K562 (cell line): ENCODE measurements at regions not wholly inside any gene's neighbourhood (a gene's known extent, or its start where the extent isn't known, plus 50 kb on each side); places are given as distances from the start of the nearest gene placed in this dataset.

Experiments used
- ATAC-seq: fragments of 200-7000 bp; cut with Tn5 transposase; 3 replicates; pipeline ENCODE4 v1.9.1; 2020; ENCODE audit warnings: moderate library complexity
- BruUV-seq: library from RNA; stranded (reverse); fragments of 400-500 nt; replicated peaks from 2 replicates; lab custom pipeline; 2021; lab: Mats Ljungman, UMichigan
- CTCF ChIA-PET: fragments of 300-600 bp; formaldehyde crosslinking; extraction: SDS; loops from one replicate; lab custom pipeline; 2021; ENCODE audit warnings: low intra/inter-chr PET ratio; lab: Yijun Ruan, JAX
- POLR2A ChIA-PET: fragments of 300-600, 350-650 bp; sonication (Branson Sonifier 250); formaldehyde crosslinking; extraction: SDS; loops from one replicate; lab custom pipeline; 2021; ENCODE audit warnings: antibody characterized with exemption, inconsistent platforms; lab: Yijun Ruan, JAX
- DNase-seq, 4 experiments: peaks; one replicate each; pipeline versions ENCODE4 v3.0.0 to v3.0.0-alpha.2; 2011 to 2018; ENCODE audit warnings: low spot score in 3 of 4, mixed read lengths in 3 of 4; ENCODE audit errors: extremely low read depth in 1 of 4
- FAIRE-seq: peaks from 2 replicates; lab custom pipeline; 2011; peaks lifted over from hg19 to GRCh38; lab: Jason Lieb, UNC
- H2AFZ ChIP-seq: 2 replicates; pipeline ENCODE4 v1.6.0; 2011; ENCODE audit warnings: low read depth, low read length, control low read depth, inconsistent platforms
- H3K27ac ChIP-seq: fragments of 200-600 bp; 3 replicates; pipeline ENCODE4 v1.8.0; 2011; ENCODE audit warnings: low read depth, mild to moderate bottlenecking, control low read depth, inconsistent platforms, low read length, moderate library complexity, mixed read lengths; ENCODE audit errors: extremely low read depth
- H3K27me3 ChIP-seq, 2 experiments: fragments of 300-600 bp in 1 of 2; 2 replicates in 1 of 2; 3 replicates in 1 of 2; pipeline versions ENCODE4 v1.6.0 to v1.8.0; 2011; ENCODE audit warnings: inconsistent platforms in 2 of 2, low read length in 2 of 2, mild to moderate bottlenecking in 1 of 2, mixed read lengths in 1 of 2, moderate library complexity in 1 of 2; ENCODE audit not compliant: control insufficient read depth in 2 of 2, insufficient read depth in 2 of 2
- H3K36me3 ChIP-seq: fragments of 300-600 bp; 3 replicates; pipeline ENCODE4 v1.8.0; 2011; ENCODE audit warnings: mild to moderate bottlenecking, low read length, inconsistent platforms; ENCODE audit not compliant: control insufficient read depth, insufficient read depth
- H3K4me1 ChIP-seq, 2 experiments: fragments of 200-600 bp in 1 of 2; replicated peaks in 1 of 2; 2 replicates in 1 of 2; 3 replicates in 1 of 2; pipeline versions ENCODE4 v1.5.1 to v1.8.0; 2011; ENCODE audit warnings: inconsistent platforms in 2 of 2, low read length in 2 of 2, mild to moderate bottlenecking in 1 of 2, mixed read lengths in 1 of 2, moderate library complexity in 1 of 2; ENCODE audit not compliant: control insufficient read depth in 2 of 2, insufficient read depth in 2 of 2
- H3K4me2 ChIP-seq: 2 replicates; pipeline ENCODE4 v1.6.1; 2011; ENCODE audit warnings: low read length, control low read depth, inconsistent platforms, mixed read lengths; ENCODE audit not compliant: insufficient read depth
- H3K4me3 ChIP-seq: fragments of 200-600 bp; sonication (generic), shearing (Covaris generic); 2 replicates; pipeline ENCODE4 v1.5.1; 2016; ENCODE audit warnings: control low read depth, inconsistent platforms
- H3K79me2 ChIP-seq: fragments of 200-600 bp; 3 replicates; pipeline ENCODE4 v1.8.0; 2011; ENCODE audit warnings: low read length, inconsistent platforms; ENCODE audit not compliant: control insufficient read depth, insufficient read depth
- H3K9ac ChIP-seq, 2 experiments: 2 replicates each; pipeline versions ENCODE4 v1.6.0 to v1.6.1; 2011; ENCODE audit warnings: low read depth in 2 of 2, low read length in 2 of 2, control low read depth in 1 of 2, inconsistent platforms in 1 of 2, mild to moderate bottlenecking in 1 of 2, mixed read lengths in 1 of 2; ENCODE audit not compliant: insufficient read depth in 1 of 2
- H3K9me1 ChIP-seq: one replicate; pipeline ENCODE4 v1.6.0; 2011; ENCODE audit warnings: inconsistent platforms, mild to moderate bottlenecking, low read length, moderate library complexity; ENCODE audit not compliant: control insufficient read depth, insufficient read depth
- H3K9me3 ChIP-seq: replicated peaks from 2 replicates; pipeline ENCODE4 v1.5.1; 2011; ENCODE audit warnings: low read depth, low read length, inconsistent platforms; ENCODE audit not compliant: control insufficient read depth, insufficient read depth
- H4K20me1 ChIP-seq: replicated peaks from 2 replicates; pipeline ENCODE4 v1.6.1; 2011; ENCODE audit warnings: low read length, inconsistent platforms, mixed read lengths; ENCODE audit not compliant: control insufficient read depth, insufficient read depth
- EZH2 ChIP-seq: IDR thresholded peaks from 2 replicates; pipeline ENCODE4 v1.6.1; 2012; ENCODE audit warnings: low read depth, mild to moderate bottlenecking, inconsistent platforms, low read length, borderline replicate concordance
- KHSRP ChIP-seq: fragments of 450-650 bp; IDR thresholded peaks from 2 replicates; pipeline ENCODE4 v1.6.1; 2017
- MAZ ChIP-seq, 2 experiments: fragments of 450-650 bp in 1 of 2; sonication (generic) in 1 of 2; formaldehyde crosslinking; IDR thresholded peaks in 1 of 2; conservative IDR thresholded peaks in 1 of 2; 2 replicates each; pipeline versions ENCODE4 v1.4.0 to v1.5.0; 2020; ENCODE audit warnings: mild to moderate bottlenecking in 1 of 2, missing genetic modification reagents in 1 of 2
- MBD1 ChIP-seq: fragments of 250-450 bp; sonication (Bioruptor Pico); IDR thresholded peaks from 2 replicates; pipeline ENCODE4 v1.8.0; 2022; ENCODE audit warnings: inconsistent platforms
- NCOA6 ChIP-seq: fragments of 450-650 bp; IDR thresholded peaks from 2 replicates; pipeline ENCODE4 v1.6.1; 2017; ENCODE audit warnings: mild to moderate bottlenecking
- TCF7L2 ChIP-seq: fragments of 150-350 bp; IDR thresholded peaks from 2 replicates; pipeline ENCODE4 v1.6.1; 2016; ENCODE audit warnings: low read depth, mild to moderate bottlenecking, low read length, moderate library complexity
- VEZF1 ChIP-seq: fragments of 200-800 bp; sonication (Bioruptor generic); IDR thresholded peaks from 2 replicates; pipeline ENCODE4 v1.6.1; 2017; ENCODE audit warnings: missing genetic modification characterization, missing compliant biosample characterization
- ZNF551 ChIP-seq: fragments of 250-450 bp; sonication (Bioruptor Pico); IDR thresholded peaks from 2 replicates; pipeline ENCODE4 v1.5.0; 2021; ENCODE audit warnings: mild to moderate bottlenecking, moderate library complexity
- ZNF609 ChIP-seq: sonication (generic); formaldehyde crosslinking; IDR thresholded peaks from 2 replicates; pipeline ENCODE4 v1.8.1; 2023; ENCODE audit warnings: missing genetic modification reagents, mild to moderate bottlenecking, borderline replicate concordance
- ZNF717 ChIP-seq: fragments of 250-450 bp; sonication (Bioruptor Pico); IDR thresholded peaks from 2 replicates; pipeline ENCODE4 v1.5.0; 2021
- ZNF764 ChIP-seq: fragments of 250-450 bp; sonication (Bioruptor Pico); IDR thresholded peaks from 2 replicates; pipeline ENCODE4 v1.4.0; 2020; ENCODE audit warnings: low read depth, mild to moderate bottlenecking, moderate library complexity
- WGBS: fragments of 100-300 bp; shearing (Covaris generic); methylation state at CpG from one replicate; pipeline ENCODE4 v1.1.6; 2016; ENCODE audit warnings: low coverage, mixed read lengths; ENCODE audit not compliant: insufficient coverage; ENCODE audit errors: missing lambda C conversion rate; 5-methylcytosine and 5-hydroxymethylcytosine counted together
- in situ Hi-C: fragments of 300-500 bp; cut with MboI; formaldehyde crosslinking; loops from 4 replicates; pipeline ENCODE4 v1.15.0; 2018; ENCODE audit warnings: inconsistent platforms, mixed read lengths
- intact Hi-C: fragments of 100-400 bp; cut with micrococcal nuclease; formaldehyde crosslinking; loops from 2 replicates; pipeline ENCODE4 v1.14.2; 2022

GRCh38 chr5:174426851-174427250, 297.5 kb upstream of the MSX2 start:
- Histone ChIP-seq H3K9me1 (peaks cover 4% of the 10 kb centered on the region), H3K79me2 (no peaks in the 10 kb centered on the region), H3K4me3 (no peak overlapping the region), H3K27ac (no peak overlapping the region), H2AFZ (no peak overlapping the region), H3K27me3 (peaks cover 12 to 50% of the 10 kb centered on the region in 2 experiments; a peak in 3 of 5 replicates), H3K4me2 (no peak overlapping the region), H3K4me1 (no peaks in the 10 kb centered on the region), H4K20me1 (no peaks in the 10 kb centered on the region), H3K9ac (no peak overlapping the region), H3K9me3 (no peaks in the 10 kb centered on the region), H3K36me3 (no peaks in the 10 kb centered on the region)
- POLR2A ChIA-PET, result interaction anchor here (0.8 to 1.1 kb wide), 2 partner anchors 13 to 31 kb away, joined by 3 to 5 read pairs; no protein-coding TSS in a partner anchor
- in situ Hi-C loops, result no loop called here
- no peak for ATAC-seq
- no peak for DNase-seq
- CTCF ChIA-PET, result no interaction called here
- no peak for TF ChIP-seq ZNF609
- TF ChIP-seq VEZF1 (CRISPR knock-in tag), result no peak
- TF ChIP-seq ZNF764 (CRISPR knock-in tag), result no peak
- no peak for TF ChIP-seq MAZ (CRISPR knock-in tag; conservative IDR thresholded peaks at IDR 0.05 in 1 of 2, IDR thresholded peaks at IDR 0.05 in 1 of 2)
- no peak for TF ChIP-seq ZNF551
- no peak for TF ChIP-seq MBD1 (CRISPR knock-in tag)
- TF ChIP-seq NCOA6, result no peak
- TF ChIP-seq EZH2, result no peak
- no peak for TF ChIP-seq ZNF717 (CRISPR knock-in tag)
- TF ChIP-seq KHSRP, result no peak
- TF ChIP-seq TCF7L2, result no peak
- WGBS, result 1% methylated on average over 4 of the region's 4 CpGs
- intact Hi-C loops, result no loop called here
- no peak for FAIRE-seq
- BruUV-seq, result no TSS peak
